Gastroesophageal sphincter (tissue), 3 donors: ENCODE measurements at regions not wholly inside any gene's neighbourhood (a gene's known extent, or its start where the extent isn't known, plus 50 kb on each side); places are given as distances from the start of the nearest gene placed in this dataset.

Experiments
- CTCF ChIP-seq, 4 experiments: fragments of 200-600 bp in 2 of 4; fragments of 450-650 bp in 2 of 4; sonication (generic) in 1 of 4; IDR thresholded peaks; one replicate each; pipeline ENCODE4 v1.5.1; 2017 to 2019; ENCODE audit warnings: antibody characterized with exemption in 4 of 4, mild to moderate bottlenecking in 2 of 4, moderate library complexity in 2 of 4
- EP300 ChIP-seq: sonication (generic); formaldehyde crosslinking; IDR thresholded peaks from one replicate; pipeline ENCODE4 v1.6.1; 2017; ENCODE audit warnings: antibody characterized with exemption, mild to moderate bottlenecking
- POLR2A ChIP-seq, 2 donors: fragments of 450-650 bp; IDR thresholded peaks; one replicate each; pipeline ENCODE4 v1.6.1; 2017; ENCODE audit warnings: antibody characterized with exemption in 2 of 2, mild to moderate bottlenecking in 2 of 2, moderate library complexity in 1 of 2

GRCh38 chr1:168795681-168796080 is 66.7 kb upstream of the DPT start:
- TF ChIP-seq POLR2A (IDR thresholded peaks at IDR 0.05) = no peak
- no peak for TF ChIP-seq CTCF (IDR thresholded peaks at IDR 0.05)
- TF ChIP-seq EP300 = no peak
